Left ventricle myocardium inferior (tissue), 1 donor: ENCODE measurements at regions not wholly inside any gene's neighbourhood (a gene's known extent, or its start where the extent isn't known, plus 50 kb on each side); places are given as distances from the start of the nearest gene placed in this dataset.

Source experiments
- DNase-seq: peaks from one replicate; pipeline ENCODE4 v3.0.0-alpha.2; 2020
- H3K27ac ChIP-seq: fragments of 200-600 bp; replicated peaks from 2 replicates; pipeline ENCODE4 v1.8.0; 2021
- H3K27me3 ChIP-seq: fragments of 200-600 bp; 2 replicates; pipeline ENCODE4 v1.8.0; 2021; ENCODE audit warnings: low read depth
- H3K36me3 ChIP-seq: fragments of 200-600 bp; 2 replicates; pipeline ENCODE4 v1.8.0; 2021
- H3K4me1 ChIP-seq: fragments of 200-600 bp; 2 replicates; pipeline ENCODE4 v1.8.0; 2021
- H3K4me3 ChIP-seq: fragments of 200-600 bp; 2 replicates; pipeline ENCODE4 v1.8.0; 2021; ENCODE audit warnings: mild to moderate bottlenecking, moderate library complexity
- H3K9me3 ChIP-seq: fragments of 200-600 bp; replicated peaks from 2 replicates; pipeline ENCODE4 v1.8.0; 2021
- intact Hi-C: fragments of 100-400 bp; cut with micrococcal nuclease; formaldehyde crosslinking; loops from one replicate; pipeline ENCODE4 v1.11.0; 2022
- TF ChIP-seq, protein P1 (sequence below): fragments of 200-600 bp; IDR thresholded peaks from 2 replicates; pipeline ENCODE4 v1.8.0; 2021; ENCODE audit warnings: antibody characterized with exemption, mild to moderate bottlenecking, borderline replicate concordance
- donor health status: DM: no; HTN: yes; CAD: no; lungs with severe emphysema.

DNA sequence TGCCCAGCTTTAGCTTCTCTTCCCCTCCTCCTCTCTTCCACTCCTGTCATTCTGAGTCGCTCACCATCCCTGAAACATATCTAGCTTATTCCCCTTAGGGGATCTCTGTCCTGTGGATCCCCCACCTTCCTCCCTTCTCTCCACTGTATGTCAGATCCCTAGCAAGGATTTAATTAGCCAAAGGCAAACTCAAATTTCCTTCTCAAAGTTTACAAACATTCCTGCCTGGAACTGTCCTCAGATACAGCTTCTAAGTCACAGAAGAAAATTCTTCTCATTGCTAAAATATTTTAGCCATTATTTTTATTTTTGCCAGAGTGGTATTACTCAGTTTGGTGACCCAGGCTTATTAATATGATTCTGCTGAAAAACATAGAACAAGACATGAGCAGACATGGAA lies 315.3 kb downstream of the CYP26B1 start:
- Histone ChIP-seq H3K27me3 (no peaks in the 10 kb centered on the region), H3K9me3 (no peaks in the 10 kb centered on the region), H3K4me3 (no peak overlapping the region), H3K4me1 (peaks cover 42% of the 10 kb centered on the region), H3K36me3 (no peaks in the 10 kb centered on the region), H3K27ac (no peak overlapping the region)
- intact Hi-C loops = no loop called here
- TF ChIP-seq, protein P1, sequence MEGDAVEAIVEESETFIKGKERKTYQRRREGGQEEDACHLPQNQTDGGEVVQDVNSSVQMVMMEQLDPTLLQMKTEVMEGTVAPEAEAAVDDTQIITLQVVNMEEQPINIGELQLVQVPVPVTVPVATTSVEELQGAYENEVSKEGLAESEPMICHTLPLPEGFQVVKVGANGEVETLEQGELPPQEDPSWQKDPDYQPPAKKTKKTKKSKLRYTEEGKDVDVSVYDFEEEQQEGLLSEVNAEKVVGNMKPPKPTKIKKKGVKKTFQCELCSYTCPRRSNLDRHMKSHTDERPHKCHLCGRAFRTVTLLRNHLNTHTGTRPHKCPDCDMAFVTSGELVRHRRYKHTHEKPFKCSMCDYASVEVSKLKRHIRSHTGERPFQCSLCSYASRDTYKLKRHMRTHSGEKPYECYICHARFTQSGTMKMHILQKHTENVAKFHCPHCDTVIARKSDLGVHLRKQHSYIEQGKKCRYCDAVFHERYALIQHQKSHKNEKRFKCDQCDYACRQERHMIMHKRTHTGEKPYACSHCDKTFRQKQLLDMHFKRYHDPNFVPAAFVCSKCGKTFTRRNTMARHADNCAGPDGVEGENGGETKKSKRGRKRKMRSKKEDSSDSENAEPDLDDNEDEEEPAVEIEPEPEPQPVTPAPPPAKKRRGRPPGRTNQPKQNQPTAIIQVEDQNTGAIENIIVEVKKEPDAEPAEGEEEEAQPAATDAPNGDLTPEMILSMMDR = no peak
- no peak for DNase-seq

GRCh38 chr2:71831193-71831577 lies 316.5 kb downstream of the CYP26B1 start:
- Histone ChIP-seq H3K27me3 (no peaks in the 10 kb centered on the region), H3K4me3 (no peak overlapping the region), H3K36me3 (no peaks in the 10 kb centered on the region), H3K27ac (peak overlapping the region; percentile 47), H3K9me3 (no peaks in the 10 kb centered on the region), H3K4me1 (peaks cover 47% of the 10 kb centered on the region)
- intact Hi-C loops = no loop called here
- DNase-seq = peak; percentile 61
- TF ChIP-seq, protein P1 = no peak

GRCh38 chr2:71830497-71831192 lies 317.0 kb downstream of the CYP26B1 start:
- no peaks in the 10 kb centered on the region for H3K27me3 ChIP-seq
- H3K36me3 ChIP-seq = no peaks in the 10 kb centered on the region
- H3K27ac ChIP-seq = peak overlapping the region; percentile 47
- H3K4me3 ChIP-seq = no peak overlapping the region
- intact Hi-C loops = no loop called here
- TF ChIP-seq, protein P1 = no peak
- H3K4me1 ChIP-seq = peaks cover 47% of the 10 kb centered on the region
- DNase-seq = no peak
- no peaks in the 10 kb centered on the region for H3K9me3 ChIP-seq

DNA sequence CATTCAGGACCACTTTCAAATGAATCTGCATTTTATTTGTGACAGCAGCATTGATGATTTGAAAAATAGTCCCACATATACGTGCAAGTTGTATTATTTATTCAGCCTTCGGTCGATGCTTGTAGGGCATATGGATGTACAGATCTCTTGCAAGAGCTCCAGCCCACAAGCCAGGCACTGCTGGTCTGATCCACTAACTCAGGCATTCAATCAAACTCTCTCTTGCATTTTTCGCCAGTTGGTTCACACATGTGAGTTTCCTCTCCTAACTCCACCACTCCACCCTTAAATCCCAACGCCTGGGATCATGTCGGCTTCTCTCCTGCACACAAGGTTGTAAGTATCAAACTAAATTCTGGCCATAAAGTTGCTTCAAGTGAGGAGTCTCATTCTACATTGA lies 318.7 kb downstream of the CYP26B1 start:
- no peaks in the 10 kb centered on the region for H3K36me3 ChIP-seq
- TF ChIP-seq, protein P1 = no peak
- no peak overlapping the region for H3K4me3 ChIP-seq
- DNase-seq = no peak
- peaks cover 38% of the 10 kb centered on the region for H3K4me1 ChIP-seq
- H3K27me3 ChIP-seq = no peaks in the 10 kb centered on the region
- H3K9me3 ChIP-seq = peaks cover 9% of the 10 kb centered on the region
- no peak overlapping the region for H3K27ac ChIP-seq
- intact Hi-C loops = no loop called here

DNA sequence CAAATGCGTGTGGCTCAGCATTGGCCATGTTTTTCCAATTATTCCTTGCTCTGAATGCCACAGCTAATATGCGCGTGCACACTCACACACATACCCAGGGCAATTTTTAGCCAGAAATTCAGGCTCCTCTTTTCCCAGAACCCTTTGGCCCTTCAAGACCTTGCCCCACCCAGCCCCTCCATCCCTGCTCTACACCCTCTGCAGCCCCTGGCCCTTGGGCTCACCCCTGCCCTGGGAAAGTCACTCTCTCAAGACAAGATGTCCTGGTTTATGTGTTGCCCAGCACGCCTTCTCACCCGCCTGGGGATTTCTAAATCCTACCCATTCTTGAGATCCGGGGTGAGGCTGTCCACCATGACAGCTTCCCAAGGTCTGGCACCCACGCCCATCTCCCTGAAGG lies 319.7 kb downstream of the CYP26B1 start:
- Histone ChIP-seq H3K4me3 (no peak overlapping the region), H3K4me1 (peaks cover 30% of the 10 kb centered on the region), H3K36me3 (no peaks in the 10 kb centered on the region), H3K27ac (no peak overlapping the region), H3K27me3 (no peaks in the 10 kb centered on the region), H3K9me3 (peaks cover 9% of the 10 kb centered on the region)
- intact Hi-C loops = no loop called here
- TF ChIP-seq, protein P1 = no peak
- DNase-seq = no peak

DNA sequence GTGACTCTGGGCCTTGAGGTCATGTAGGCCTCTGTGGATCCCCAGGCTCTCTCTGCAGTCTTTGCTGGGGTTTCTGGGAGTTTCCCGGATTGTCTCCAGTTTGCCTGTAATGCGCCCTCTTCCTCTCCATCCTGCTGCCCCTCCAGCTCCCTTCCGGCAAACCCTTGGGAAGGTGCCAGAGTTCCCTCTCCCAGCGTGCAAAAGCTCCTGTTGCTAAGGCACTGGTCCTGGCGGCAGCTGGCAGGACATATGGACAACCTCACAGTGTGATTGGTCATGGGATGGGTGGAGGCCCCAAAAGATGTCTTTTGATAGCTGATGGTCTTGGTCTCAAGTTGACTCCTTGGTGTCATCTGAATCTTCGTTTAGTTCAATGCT lies 320.1 kb downstream of the CYP26B1 start:
- TF ChIP-seq, protein P1 = no peak
- no peaks in the 10 kb centered on the region for H3K36me3 ChIP-seq
- no peak overlapping the region for H3K27ac ChIP-seq
- no peaks in the 10 kb centered on the region for H3K27me3 ChIP-seq
- no peak overlapping the region for H3K4me3 ChIP-seq
- peaks cover 9% of the 10 kb centered on the region for H3K9me3 ChIP-seq
- intact Hi-C loops = no loop called here
- peaks cover 30% of the 10 kb centered on the region for H3K4me1 ChIP-seq
- DNase-seq = no peak
